ENCODE measurements at regions not wholly inside any gene's neighbourhood (a gene's known extent, or its start where the extent isn't known, plus 50 kb on each side); places are given as distances from the start of the nearest gene placed in this dataset.

- TF ChIP-seq POLR2A (IDR thresholded peaks at IDR 0.05) (no peak), CTCF (IDR thresholded peaks at IDR 0.05) (no peak), POLR2AphosphoS5 (IDR thresholded peaks at IDR 0.05) (no peak), EP300 (IDR thresholded peaks at IDR 0.05) (no peak)
Observed at GRCh38 chr5:72557167-72558045, 50.2 kb upstream of the ZNF366 start.
